Germinal center (tissue), 1 donor: ENCODE measurements at regions not wholly inside any gene's neighbourhood (a gene's known extent, or its start where the extent isn't known, plus 50 kb on each side); places are given as distances from the start of the nearest gene placed in this dataset.

Experiments
- DNase-seq: peaks from one replicate; pipeline ENCODE4 v3.0.0; 2012; ENCODE audit warnings: mixed read lengths, low spot score

- DNase-seq: no peak
Observed at GRCh38 chr2:184534986-184535385, 63.3 kb upstream of the ZNF804A start.

DNA sequence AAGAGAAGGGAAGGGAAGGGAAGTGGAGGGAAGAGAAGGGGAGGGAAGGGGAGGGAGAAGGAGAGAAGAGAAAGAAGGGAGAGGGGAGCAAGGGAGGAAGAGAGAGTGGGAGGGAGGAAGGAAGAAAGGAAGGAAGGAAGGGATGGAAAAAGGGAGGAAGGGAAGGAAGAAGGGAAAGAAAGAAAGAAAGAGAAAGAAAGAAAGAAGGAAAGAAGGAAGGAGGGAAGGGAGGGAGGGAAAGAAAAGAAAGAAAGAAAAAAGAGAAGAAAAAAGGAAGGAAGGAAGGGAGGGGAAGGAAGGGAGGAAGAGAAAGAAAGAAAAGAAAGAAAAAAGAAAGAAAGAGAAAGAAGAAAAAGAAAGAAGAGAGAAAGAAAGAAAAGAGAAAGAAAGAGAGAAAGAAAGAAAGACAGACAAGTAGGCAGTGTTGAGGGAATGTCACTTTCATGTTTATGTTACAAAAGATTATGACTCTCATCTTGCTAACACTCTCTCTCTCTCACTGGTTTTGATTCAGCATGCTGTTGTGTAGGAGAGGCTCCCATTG lies 58.0 kb upstream of the ZNF804A start:
- no peak for DNase-seq

DNA sequence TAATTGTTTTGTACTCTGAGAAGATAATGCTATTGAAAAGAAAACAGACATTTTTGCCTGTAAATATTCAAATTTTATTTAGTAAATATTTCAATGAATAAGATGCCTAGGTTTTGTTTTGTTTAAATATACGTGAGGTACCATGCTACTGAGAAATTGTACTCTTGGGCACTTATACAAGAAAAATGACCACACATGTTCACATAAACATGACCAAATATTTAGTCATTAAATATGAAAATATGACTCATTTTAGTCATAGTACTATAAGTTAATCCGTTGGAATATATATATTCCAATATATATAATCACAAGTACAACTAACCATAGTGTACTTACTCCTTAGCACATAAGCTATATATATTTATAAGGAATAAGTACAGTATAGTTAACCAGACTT lies 56.7 kb upstream of the ZNF804A start:
- no peak for DNase-seq

- no peak for DNase-seq
Observed at GRCh38 chr2:184543832-184544231, 54.5 kb upstream of the ZNF804A start.
